T47D (cell line): ENCODE measurements at regions not wholly inside any gene's neighbourhood (a gene's known extent, or its start where the extent isn't known, plus 50 kb on each side); places are given as distances from the start of the nearest gene placed in this dataset.

Source experiments
- DNase-seq, 2 experiments: peaks; one replicate each; pipeline versions ENCODE4 v3.0.0 to v3.0.0-alpha.2; 2011 to 2012; ENCODE audit warnings: low read depth in 1 of 2, low spot score in 1 of 2
- JUND ChIP-seq: IDR thresholded peaks from 2 replicates; pipeline ENCODE4 v1.6.1; 2012; ENCODE audit warnings: low read depth
- in situ Hi-C: cut with HindIII; loops from 2 replicates; pipeline ENCODE4 v1.10.0; 2016; ENCODE audit warnings: low sequenced_read_pairs, low pct_unique_long_range_greater_than_20kb

DNA sequence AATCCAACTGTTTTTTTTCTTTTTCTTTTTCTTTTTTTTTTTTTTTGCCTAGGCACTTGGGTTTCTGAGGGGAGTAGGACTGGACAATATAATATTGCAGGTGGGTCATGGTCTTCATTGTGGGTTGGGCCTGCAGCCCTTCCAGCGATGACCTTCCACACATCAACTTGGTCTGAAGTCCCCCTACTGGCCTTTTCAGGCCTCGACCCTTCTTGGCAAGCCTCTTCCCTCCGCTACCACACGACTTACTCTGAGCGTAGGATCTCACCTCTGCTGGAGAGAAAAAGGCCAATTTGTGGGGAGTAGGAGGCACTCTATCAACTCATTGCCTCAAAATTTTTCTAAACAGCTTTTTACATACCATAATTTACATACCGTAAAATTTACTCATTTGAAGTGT is 51.1 kb upstream of the GRIK3 start:
- in situ Hi-C loops, result no loop called here
- DNase-seq, result no peak

DNA sequence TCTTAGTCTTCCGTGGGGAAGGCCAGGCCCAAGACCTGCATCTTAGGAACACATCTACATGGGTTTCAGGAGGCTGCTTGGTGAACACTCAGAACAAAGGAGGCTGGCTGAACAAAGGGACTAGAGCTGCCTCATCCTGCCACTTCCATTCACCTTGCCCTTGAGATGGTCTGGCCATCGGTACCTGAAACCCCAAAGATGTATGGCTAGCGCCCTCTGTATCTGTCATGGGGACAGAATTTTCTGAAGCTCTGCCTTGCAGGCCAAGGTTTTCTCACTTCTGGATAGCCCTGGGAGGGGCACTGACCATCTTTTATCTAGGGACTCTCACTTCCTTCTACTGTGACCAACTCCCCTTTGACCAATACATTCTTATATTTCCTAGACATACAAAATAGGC is 55.4 kb upstream of the GRIK3 start:
- in situ Hi-C loops, result no loop called here
- DNase-seq, result no peak
- TF ChIP-seq JUND, result no peak

More for the DNA sequence above, 51.1 kb upstream of the GRIK3 start:
- no peak for TF ChIP-seq JUND

DNA sequence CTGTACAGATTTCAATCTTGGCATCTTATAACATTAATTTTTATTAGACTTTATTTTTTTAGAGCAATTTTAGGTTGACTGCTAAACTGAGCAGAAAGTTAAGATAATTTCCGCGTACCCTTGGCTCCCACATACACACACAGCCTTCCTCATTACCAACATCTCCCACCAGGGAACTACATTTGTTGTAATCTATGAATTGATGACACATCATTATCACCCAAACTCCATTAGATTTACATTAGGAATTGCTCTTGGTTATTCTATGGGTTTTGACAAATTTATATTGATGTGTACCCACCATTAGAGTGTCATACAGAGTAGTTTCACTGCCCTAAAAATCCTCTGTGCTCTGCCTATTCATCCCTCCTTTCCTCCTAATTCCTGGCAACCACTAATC is 56.4 kb upstream of the GRIK3 start:
- TF ChIP-seq JUND, result no peak
- in situ Hi-C loops, result no loop called here

DNA sequence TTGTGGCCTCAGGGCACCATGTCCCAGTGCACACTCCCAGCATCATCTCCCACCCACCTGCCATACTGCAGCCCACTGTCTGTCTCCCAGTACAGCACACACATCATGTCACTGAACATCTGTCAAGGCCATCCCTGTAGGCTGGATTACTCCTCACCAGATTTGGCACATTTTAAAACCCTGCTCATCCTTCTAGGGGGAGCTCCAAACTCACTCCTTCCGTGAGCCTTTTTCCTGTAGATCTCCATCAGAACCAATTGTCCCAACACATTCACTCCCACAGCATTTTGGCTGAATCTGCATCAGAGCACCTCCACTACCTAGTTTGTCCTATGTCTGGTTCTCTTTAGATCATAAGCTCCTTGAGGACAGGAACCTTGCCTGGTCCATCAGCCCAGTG is 58.6 kb upstream of the GRIK3 start:
- in situ Hi-C loops, result no loop called here
- no peak for DNase-seq
- no peak for TF ChIP-seq JUND

More for the DNA sequence above, 56.4 kb upstream of the GRIK3 start:
- DNase-seq, result no peak

DNA sequence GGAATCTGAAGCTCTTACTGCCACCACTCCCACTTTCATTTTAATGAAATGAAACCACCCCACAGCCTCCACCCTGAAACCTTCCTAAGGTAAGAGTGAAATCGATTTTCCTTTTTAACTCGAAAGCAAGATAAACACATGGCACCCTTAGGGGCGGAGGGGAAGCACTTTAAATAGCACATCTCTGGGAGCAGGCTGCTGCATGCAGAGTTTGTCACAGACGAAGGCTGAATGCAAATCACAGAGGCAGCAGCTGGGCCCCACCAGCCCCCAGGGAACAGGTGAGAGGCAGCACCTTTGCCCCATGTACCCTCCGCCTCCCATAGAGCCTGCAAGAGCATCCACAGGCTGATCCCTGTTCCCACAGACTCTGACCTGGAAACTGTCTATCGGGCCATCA is 60.0 kb upstream of the GRIK3 start:
- no peak for DNase-seq
- TF ChIP-seq JUND, result no peak
- in situ Hi-C loops, result no loop called here

DNA sequence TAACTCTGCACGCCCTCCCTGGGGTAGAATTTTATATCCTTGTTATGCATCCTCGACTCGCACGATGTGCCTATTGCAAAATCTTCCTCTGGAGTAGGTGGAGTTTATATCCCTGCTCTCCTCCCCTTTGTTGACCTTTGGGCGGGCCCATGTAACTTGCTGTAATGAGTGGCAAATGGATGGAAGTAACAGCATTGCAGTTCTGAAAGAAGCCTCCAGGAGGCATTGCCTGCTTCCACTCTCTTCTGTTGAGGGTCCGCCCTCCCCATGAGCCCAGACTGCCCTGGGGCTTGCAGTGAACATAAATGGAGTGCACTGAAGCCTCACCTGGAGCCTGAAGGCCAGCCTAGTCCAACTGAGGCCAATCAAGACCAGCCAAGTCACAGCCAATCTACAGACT is 62.2 kb upstream of the GRIK3 start:
- in situ Hi-C loops, result no loop called here
- TF ChIP-seq JUND, result no peak
- DNase-seq, result peak in 1 of 2 experiments; percentile 61

DNA sequence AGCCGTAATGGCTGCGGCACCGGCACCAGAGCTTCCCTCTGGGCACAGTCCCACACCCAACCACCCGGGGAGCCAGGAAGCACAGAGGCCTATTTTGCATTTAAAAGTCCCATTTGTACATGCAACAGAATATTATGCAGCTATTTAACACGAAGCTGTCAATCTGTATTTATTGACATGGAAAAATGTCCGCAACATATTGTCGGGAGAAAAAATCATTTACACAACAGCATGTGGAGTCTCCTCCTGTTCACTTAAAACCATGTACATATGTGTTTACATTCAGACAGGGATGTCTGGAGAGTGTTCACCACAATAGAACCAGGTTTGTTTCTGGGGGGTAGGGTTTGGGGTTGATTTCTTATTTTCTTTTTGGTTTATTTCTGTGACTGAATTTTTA is 63.4 kb upstream of the GRIK3 start:
- in situ Hi-C loops, result no loop called here
- TF ChIP-seq JUND, result no peak
- DNase-seq, result no peak

DNA sequence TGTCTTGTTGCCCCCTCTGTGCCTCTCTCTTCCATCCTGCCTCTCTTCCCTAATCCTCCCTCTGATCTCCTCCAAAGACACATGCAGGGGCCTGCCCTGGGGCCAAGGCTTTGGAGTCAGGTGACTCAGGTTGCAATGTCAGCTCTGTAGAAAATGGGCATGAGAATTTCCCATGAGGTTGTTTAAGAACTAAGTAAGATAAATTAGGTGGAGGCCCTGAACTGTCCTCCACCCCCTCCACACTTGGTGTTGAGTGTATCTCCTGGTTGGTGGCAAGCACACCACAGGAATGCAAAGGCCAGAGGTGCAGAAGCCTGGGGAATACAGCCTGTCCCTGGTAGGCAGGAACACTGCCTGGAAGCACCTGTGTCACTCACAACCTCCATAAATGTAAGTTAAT is 63.9 kb upstream of the GRIK3 start:
- TF ChIP-seq JUND, result no peak
- DNase-seq, result peak; percentile 4 to 58
- in situ Hi-C loops, result no loop called here

DNA sequence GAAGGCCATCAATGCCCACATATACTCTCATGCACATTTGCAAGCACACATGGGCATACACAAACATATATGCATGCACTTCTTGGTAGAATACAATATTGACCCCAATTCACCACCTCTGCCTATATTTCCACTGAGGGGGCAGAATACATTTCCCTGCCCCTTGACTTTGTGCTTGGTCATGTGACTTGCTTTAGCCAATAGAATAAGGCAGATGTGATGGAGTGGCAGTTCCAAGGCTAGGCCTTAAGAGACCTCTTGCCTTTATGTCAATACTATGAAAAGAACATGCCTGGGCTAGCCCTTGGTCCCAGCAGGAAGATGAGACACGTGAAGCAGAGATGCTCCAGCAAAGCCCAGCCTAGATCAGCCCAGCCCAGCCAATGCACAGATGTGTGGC is 66.0 kb upstream of the GRIK3 start:
- TF ChIP-seq JUND, result no peak
- no peak for DNase-seq
- in situ Hi-C loops, result no loop called here

DNA sequence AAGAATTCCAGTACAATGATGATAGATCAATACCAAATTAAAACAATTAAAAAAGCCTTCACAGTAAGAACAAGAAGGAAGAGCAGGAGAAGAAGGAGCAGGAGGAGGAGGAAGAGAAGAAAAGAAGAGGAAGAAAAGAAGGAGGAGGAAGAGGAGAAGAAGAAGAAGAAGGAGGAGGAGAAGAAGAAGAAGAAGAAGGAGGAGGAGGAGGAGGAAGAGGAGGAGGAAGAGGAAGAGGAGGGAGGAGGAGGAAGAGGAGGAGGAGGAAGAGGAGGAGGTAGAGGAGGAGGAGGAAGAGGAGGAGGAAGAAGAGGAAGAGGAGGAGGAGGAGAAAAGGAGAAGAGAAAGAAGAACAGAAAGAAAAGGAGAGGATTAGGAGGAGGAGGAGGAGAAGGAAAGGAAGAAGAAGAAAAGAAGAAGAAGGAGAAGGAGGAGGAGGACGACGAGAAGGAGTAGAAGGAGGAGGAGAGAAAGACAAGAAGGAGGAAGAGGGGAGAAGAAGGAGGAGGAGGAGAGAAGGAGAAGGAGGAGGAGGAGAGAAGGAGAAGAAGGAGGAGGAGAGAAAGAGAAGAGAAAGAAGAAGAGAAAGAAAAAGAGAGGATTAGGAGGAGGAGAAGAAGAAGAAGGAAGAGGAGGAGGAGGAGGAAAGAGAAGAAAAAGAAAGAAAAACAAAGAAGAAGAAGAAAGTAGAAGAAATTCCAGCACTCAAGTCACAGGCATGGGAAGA is 68.5 kb upstream of the GRIK3 start:
- no peak for TF ChIP-seq JUND
- in situ Hi-C loops, result no loop called here
- DNase-seq, result no peak

DNA sequence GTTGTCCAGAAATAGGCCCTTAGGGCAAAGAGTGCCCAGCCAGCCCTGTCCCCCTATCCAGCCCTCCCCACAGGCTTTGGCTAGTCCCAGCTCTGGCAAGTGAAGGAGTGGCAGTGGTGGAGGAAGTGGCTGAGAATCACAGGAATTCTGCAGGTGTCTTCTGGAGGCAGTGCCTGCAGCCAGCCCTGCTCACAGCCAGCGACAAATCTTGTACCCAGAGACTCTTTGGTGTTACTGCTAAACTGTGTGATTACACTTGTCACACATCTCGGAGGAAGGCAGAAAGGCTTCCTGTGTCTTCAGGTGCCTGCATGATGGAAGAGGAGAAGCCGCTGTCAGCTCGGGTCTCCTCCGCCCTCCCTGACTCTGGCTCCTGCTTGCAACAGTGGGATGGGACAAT is 71.6 kb upstream of the GRIK3 start:
- TF ChIP-seq JUND, result no peak
- in situ Hi-C loops, result no loop called here
- no peak for DNase-seq

DNA sequence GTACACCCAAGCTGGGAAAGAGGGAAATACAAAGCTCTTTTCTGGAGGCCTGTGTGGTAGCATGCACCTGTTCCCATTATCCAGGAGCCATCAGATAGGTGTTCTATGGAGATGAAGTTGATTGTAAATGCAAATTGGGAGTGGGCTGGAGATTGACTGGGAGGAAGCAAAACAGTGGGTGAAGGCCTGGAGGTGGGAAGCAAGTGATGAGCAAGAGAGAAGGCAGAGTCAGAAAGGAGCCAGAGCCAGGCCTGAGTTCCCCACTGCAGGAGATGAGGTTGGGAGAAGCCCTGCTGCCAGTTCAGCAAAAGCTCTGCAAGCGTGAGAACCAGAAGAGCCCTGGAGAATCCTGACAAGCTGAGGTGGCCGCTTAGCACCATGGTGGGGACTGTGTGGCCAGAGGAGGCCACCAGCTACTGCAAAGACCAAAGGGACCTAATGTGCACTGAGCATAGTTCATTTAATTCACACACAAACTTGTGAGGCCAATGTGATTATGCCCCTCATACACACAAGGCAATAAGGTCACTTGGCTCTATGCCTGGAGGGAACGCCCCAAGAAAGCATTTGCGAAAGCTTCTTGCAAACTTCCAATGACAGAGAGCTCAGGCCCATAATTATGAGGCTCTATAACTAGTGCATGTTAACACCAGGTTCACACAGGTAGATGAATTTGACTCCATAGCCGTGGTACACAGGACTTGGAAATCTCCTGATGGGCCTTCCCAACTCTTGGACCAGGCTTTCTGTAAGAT is 73.0 kb upstream of the GRIK3 start:
- in situ Hi-C loops, result no loop called here
- TF ChIP-seq JUND, result no peak
- DNase-seq, result no peak

DNA sequence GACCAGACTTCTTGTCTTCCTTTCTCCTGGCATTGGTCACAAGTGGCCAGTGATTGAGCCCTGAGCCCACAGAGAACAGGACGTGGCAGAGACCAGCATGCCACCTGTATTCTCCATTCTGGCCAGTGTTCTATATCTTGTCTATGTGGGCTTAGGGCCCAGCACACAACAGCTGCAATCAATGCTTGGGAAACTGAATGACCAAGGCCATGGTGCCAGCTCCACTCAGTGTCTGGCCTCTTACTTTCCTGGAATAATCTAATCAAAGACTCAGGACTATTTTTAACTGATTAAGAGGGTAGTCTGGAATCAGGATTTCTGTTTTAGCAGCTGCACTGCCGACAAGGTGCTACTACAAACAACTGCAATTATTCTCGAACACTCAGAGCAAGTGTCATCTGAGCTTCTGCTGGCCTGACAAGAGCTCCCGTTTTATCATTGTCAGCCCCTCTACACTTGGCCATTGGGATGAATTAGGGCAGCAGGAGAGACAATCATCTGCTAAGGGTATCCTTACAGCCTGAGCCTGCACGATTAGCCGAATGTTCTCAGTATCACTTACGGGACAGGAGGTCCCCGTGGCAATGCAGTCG is 74.4 kb upstream of the GRIK3 start:
- in situ Hi-C loops, result no loop called here
- no peak for DNase-seq
- no peak for TF ChIP-seq JUND
